HUDEP-2 (cell line): ENCODE measurements at regions not wholly inside any gene's neighbourhood (a gene's known extent, or its start where the extent isn't known, plus 50 kb on each side); places are given as distances from the start of the nearest gene placed in this dataset.

Experiments used
- DNase-seq, 76 experiments: peaks; one replicate each; lab custom pipeline; 2025; ENCODE audit not compliant: unreplicated experiment in 76 of 76; lab: John Stamatoyannopoulos, UW

GRCh38 chr13:104057861-104058260, 991.6 kb upstream of the SLC10A2 start:
- no peak for DNase-seq

DNA sequence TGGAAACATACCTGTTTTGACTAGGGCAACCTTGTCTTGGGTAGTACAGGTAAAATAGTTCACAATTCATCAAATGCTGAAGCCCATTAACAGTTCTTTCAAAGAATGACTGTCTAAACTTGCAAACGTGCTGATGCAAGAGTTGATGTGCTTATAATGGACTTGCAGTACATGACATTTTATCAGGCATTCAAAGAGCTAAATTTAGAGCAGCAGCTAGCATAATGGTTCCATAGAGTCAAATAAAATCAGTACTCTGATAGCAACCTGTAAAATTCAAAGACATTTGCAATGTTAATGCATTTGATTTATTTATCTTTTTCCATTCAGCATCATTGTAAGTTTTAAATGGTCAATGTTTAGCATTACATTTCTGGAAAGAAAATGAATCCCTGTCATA, 979.7 kb upstream of the SLC10A2 start:
- no peak for DNase-seq

GRCh38 chr13:104043184-104043583, 977.0 kb upstream of the SLC10A2 start:
- DNase-seq: no peak

DNA sequence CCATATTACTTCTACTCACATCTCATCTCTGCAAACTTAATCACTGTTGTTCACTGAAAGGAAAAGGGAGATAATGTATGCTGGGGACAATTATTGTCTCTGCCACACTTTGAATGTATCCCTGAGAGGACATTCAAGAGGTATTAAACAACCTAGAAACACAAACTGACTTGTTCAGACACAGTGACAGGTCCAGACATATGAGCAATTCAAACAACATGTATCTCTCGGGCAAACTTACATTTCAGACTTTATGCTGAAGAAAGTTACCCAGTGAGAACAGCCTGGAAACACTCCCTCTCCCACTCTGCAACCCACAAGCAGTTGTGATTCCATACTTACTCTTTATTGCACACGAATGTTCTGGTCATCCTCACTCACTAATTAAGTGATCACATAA, 968.7 kb upstream of the SLC10A2 start:
- no peak for DNase-seq

DNA sequence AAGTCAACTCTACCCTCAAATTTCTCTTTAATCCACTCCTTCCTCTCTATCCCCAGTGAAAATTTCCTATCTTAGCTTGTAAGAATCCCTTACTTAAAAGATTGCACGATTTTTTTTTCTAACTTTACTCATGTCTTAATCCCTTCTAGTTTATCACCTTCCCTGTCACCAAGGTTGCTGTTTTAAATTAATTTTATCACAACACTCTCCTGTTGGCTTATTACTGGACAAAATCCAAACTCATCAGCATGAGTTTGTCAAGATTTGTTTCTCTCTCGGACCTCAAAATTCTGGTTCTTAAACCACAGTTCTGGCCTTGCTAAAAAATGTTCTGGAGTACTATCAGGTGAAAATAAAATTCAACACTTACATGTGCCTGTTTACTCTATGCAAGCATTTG, 959.1 kb upstream of the SLC10A2 start:
- DNase-seq: no peak

- no peak for DNase-seq
Observed at GRCh38 chr13:104024416-104025170, 958.4 kb upstream of the SLC10A2 start.

- DNase-seq: no peak
Observed at GRCh38 chr13:104021806-104022397, 955.7 kb upstream of the SLC10A2 start.

DNA sequence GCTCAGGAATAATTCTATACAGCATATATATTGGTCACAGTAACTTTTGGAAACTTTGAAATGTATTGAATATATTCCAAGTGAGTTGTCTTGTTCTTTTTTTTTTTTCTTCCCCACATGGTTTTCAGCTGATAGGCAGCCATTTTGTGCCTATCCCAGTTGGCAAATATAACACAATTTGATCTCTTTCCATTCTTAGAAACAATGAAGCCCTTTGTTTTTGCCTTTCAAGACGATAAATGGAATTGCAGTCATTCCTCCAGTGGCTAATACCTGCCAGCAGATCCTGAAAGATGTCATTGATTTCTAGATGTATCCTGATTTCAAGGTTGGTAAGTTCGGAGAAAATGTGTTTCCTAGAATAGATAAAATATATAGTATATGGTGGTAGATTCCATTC, 951.1 kb upstream of the SLC10A2 start:
- DNase-seq: no peak

DNA sequence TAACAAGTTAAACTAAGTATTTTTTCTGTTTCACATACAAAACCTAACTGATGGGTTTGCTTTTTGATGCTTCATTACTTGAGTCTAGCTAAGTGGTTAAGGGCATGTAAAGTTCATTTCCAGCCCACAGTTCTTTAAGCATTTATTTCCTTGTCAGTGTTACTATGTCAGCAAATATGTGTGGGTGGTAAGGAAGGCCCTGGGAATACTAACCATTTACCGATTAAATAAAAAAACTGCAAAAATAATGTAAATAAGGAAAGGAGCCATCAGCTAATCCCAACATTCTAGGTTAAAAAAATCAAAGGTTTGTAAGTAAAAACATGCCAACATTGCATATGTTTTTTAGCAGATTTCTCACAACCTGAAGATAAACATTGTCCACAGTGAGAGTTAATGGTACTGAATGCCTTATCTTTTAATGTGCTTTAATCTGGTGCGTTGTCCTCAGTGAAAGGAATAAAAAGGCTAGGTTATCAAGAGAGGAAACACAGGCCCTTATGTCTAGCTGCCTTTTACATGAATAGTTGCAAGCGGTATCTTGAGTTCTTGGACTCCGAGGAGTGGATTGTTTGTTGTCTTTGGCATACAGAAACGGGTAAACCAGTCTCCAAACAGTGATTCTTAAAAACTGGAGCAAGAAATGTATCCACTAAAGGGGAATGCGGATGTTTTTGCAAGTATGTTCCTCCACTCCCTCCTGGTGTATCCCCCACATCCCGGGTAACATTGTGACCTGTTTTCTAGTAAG, 949.6 kb upstream of the SLC10A2 start:
- DNase-seq: no peak

- DNase-seq: no peak
Observed at GRCh38 chr13:104014803-104015645, 948.8 kb upstream of the SLC10A2 start.

DNA sequence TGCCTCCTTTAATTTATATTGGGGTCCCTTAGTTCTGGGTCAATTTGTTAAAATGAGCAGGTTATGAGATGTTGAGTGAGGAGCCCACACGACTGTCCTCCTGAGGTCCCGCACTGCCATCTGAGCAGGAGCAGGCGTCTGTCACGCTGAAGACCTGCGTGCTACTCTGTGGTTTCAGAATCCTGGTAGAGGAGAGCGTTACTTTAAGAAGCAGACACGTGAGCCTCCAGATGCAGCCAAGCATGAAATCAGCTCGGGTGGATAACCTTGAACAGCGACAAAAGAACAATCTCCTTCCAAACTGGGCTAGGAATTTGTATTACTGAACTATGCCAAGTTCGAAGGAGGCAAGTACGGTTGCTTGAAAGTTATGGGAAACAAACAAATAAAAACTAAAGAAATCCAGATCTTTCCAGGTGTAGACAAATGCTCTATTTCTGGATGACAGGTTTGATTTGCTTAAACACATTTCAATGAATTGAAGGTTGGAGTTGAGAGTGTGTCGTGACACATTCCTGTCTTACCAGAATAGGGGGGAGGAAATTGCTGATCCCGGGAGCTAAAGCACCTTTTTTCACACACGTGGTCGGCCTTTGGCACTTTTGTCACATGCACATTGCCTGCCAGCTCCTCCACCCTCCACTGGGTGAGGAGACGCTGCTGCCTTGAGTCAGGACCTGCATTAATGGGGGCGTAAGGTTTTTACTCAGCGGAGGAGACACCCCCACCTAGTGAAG, 945.5 kb upstream of the SLC10A2 start:
- no peak for DNase-seq

DNA sequence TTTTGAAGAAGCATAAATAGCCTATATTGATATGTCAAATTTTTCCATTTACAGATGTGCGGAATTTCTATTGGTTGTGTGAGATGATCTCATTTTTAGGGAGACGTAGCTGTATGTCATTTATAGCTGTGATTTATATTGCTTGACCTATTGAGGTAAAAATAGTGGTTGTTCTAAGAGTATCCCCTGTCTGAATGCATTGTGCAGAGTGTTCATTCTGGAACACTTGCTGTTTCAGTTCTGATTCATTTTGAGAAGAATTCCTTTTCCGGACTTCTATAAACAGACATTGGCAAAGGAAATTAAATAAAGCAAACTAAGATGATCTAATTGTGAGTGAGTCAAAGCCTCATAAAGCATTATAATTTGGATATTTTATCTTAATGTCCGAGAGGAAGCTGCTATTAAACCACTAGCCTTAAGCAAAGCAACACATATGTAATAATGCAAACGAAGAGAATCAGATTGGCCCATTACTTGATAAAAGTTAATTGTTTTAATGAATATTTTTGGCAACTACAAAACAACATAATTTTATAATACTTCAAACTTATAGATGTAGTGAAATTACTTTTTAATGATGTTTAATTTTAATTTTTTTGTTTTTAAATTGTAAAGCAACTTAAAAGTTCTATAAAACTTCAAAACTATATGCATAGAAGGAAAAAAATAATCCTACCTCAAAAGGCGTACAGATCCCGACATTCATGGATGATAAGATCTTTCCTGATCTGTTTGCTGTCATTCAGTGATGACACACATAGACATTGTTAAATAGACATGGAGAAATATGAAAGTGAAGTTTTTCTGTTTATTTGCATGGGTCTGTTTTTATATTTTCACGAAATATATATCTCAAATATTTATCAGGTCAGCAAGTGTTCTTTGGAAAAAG, 942.6 kb upstream of the SLC10A2 start:
- DNase-seq: no peak

DNA sequence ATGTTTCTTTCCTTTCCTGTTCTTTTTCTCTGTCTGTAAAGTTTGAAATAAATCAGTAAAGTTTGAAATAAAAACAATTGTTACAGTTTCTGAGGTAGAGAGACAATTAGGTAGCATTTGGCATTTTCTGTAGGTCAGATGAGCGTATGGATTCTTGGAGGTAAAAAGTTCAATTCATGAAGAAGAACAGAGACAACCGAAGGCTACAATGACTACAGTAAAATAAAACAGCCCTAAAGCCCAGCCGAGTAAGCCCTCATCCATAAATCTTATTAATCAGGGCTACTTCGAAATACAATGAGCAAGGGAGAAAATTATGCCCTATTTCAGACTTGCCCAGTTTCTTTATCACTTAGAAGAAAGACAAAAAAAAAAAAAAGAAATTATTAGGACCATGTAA, 941.9 kb upstream of the SLC10A2 start:
- DNase-seq: no peak

- DNase-seq: no peak
Observed at GRCh38 chr13:104006625-104007075, 940.4 kb upstream of the SLC10A2 start.

GRCh38 chr13:104004572-104004971, 938.4 kb upstream of the SLC10A2 start:
- no peak for DNase-seq

- no peak for DNase-seq
Observed at GRCh38 chr13:104002216-104002615, 936.0 kb upstream of the SLC10A2 start.

DNA sequence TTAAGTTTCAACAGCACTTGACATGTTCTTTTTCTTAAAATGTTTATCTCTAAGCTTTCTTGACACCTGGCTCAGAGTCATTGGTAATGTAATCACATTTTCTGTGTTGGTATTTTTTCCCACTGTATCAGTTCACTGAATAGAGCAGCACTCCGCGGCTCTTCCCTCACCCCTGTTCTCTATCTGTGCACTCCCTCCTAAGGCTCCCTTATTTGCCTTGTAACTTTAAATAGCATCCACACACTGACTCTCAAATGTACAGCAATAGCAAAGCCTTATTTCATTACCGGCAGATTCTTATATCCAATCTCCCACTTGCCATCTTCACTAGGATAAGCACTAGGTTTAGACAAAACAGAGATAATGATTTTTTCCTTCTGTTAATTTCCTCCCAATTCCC, 935.5 kb upstream of the SLC10A2 start:
- no peak for DNase-seq

GRCh38 chr13:103996733-103997132, 930.5 kb upstream of the SLC10A2 start:
- no peak for DNase-seq

GRCh38 chr13:103983948-103984347, 917.7 kb upstream of the SLC10A2 start:
- no peak for DNase-seq
